Inflammatory macrophage treated with lipopolysaccharide for 4 hours (primary cell): ENCODE measurements at regions not wholly inside any gene's neighbourhood (a gene's known extent, or its start where the extent isn't known, plus 50 kb on each side); places are given as distances from the start of the nearest gene placed in this dataset.
"Not testable (repeated sequence)": the region's sequence is repeated elsewhere in the genome, so short reads cannot be mapped to it uniquely, and the experiment has no call there.

ENCODE experiments used
- DNase-seq: peaks from one replicate; pipeline ENCODE4 v3.0.0-alpha.2; 2020

DNA sequence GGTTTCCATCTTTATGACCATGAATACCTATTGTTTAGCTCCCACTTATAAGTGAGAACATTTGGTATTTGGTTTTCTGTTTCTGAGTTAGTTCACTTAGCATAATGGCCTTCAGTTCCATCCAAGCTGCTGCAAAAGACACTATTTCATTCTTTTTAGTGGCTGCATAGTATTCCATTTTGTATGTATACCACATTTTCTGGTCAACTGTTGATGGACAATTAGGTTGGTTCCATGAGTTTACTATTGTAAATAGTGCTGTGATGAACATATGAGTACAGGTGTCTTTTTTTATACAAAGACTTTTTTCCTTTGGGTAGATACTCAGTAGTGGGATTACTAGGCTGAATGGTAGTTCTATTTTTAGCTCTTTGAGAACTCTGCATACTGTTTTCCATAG lies 87.8 kb upstream of the GOT2 start:
- DNase-seq = no peak

DNA sequence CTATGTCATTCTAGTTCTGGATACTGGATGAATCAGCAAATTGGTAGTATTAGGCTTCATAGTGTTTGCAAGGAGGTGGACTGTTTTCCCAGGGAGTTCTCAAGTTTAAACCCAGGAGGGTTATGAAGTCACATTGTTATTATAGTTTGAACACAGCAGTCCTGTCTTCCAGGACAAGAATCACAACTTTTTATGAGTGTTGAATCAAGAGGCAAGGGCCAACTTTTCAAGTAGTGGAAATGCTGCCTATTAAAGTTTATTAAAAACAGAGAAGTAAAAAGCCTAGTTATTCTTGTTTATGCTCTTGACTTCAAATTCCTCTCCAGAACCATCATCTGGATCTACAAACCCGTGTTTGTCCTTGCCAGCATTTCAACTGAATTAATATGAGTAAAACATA lies 86.3 kb upstream of the GOT2 start:
- no peak for DNase-seq

DNA sequence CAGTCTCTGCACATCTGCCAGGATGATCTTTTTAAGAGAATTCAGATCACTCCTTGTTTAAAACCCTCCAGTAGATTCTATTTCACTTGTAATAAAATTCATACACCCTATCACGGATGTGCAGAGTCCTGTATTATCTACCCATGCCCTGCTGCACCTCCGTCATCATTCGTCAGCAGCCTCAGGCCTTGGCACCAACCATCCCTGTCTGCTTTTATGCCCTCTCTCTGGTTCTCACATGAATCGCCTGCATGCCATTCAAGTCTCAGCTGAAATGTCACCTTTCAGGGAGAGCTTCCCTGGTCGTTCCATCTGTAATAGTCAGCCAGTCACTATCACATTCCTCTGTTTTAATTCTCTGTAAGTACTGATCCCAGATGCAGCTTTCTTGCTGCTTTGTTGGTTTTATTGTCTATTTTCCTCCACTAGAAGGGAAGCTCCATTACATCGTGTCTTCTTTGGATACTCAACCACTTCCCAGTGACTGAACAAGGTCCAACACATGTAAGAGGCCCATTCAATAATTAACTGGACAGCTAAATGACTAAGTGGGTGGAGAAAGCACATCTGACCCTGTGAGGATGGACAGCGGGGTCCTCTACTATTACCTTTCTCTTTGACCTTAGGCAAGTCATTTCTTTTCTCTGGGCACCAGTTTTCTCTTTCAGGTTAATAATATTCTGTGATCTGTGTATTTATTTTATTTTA lies 81.2 kb upstream of the GOT2 start:
- DNase-seq = no peak

DNA sequence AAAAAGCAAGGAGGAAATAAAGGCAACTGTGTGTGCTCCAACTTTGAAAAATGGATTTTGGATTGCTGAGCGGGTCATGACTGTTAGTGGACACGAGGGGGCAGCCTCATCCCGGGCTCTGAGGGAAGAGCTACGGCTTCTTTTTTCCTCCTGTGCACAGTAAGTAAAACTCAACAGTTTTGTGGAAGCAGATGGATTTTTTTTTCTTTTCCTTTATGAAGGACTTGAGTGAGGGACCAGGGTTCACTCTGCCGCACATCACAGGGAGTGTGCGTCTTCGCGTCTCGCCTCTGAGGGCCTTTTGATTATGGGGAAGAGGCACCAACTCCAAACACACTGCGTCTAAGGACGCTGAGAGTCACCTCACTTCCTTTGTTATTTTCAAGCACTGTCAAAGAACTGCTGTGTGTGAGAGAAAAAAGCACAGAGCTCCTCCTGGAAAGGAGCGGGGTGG lies 80.3 kb upstream of the GOT2 start:
- peak; percentile 16 for DNase-seq

DNA sequence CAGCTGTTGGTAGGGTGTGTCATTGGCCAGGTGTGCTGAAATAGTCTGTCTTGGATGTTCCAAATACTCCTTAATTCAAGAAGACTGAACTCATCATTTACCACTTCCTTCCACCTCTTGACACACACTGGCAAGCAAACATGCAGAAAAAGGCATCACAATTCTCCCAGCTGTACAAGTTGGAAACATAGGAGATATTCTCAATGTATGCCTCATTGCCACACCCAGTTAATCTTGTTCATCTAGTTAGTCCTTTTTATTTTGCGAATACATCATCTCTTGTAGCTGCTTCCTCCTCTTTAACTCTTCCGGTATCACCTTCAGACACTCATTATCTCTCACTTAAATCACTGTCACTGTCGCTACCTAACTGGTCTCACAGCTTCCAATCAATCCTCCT lies 75.1 kb upstream of the GOT2 start:
- DNase-seq = no peak

DNA sequence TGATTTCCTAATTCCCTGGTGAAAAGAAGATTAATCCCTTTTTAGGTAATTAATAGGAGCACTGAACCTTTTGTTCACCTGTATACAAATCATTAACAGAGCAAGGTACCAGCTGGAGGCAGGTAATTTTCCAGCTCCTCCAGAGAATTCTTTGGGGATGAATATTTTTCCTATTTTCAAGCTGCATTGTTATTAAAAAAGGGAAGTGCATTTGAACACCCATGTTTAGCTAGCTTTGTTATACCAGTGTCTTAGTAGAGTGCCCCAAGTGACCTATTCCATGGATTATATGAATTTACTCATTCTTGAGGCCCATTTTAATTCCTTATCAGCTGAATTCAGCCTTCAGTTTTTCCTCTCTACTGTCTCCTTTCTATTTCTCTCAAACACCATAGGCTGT lies 73.2 kb upstream of the GOT2 start:
- DNase-seq = no peak

DNA sequence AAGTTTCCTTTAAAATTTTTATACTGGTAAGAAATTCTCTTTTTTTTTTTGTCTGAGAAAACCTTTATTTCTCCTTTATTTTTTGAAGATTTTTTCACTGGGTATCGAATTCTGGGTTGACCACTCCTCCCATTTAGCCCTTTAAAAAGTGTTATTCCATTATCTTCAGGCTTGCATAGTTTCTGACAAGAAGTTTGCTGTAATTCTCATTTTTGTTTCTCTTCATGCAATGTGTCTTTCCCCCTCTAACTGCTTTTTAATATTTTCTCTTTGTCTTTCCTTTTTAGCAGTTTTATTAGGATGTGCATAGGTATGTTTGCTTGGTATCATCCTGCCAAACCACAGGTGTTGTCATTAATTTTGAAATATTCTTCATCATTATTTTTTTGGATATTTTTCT lies 67.7 kb upstream of the GOT2 start:
- no peak for DNase-seq

DNA sequence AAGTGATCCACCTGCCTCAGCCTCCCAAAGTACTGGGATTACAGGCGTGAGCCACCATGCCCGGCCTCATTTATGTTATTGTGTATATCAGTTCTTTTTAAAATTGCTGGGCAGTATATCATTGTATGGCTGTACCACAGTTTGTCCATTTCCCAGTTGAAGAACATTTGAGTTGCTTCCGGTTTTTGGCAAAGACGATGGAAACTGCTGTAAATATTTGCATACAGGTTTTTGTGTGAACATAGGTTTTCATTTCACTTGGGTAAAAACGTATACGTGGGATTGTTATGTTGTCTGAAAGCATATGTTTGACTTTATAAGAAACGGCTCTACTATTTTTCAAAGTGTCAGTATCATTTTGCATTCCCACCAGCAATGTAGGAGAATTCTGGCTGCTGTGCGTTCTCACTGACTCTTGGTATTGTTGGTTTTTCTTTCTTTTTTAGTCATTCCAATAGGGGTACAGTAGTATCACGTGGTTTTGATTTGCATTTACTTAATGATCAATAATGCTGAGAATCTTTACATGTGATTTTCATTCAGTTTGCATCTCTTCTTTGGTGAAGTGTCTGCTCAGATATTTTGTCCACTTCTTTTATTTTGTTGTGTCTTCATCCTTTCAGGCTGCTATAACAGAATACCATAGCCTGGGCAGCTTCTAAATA lies 63.2 kb upstream of the GOT2 start:
- DNase-seq = no peak

DNA sequence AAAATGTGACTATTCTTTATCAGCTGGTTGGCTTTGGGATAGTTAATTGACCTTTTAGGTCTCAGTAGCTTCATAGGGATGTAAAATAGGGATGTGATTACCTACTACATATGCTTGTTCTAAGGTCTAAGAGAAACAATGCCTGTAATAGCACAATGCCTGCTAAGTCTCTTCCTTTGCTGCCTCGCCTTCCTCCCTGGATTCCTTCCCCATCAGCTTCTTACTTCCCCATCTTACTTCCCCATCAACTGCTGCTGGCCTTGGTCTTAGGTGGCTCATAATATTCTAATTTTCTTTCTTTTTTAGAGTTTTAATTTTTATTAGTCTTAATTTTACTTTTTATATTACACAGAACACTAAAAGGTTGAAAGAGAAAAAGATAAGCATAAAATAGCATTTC lies 59.2 kb upstream of the GOT2 start:
- peak; percentile 17 for DNase-seq

DNA sequence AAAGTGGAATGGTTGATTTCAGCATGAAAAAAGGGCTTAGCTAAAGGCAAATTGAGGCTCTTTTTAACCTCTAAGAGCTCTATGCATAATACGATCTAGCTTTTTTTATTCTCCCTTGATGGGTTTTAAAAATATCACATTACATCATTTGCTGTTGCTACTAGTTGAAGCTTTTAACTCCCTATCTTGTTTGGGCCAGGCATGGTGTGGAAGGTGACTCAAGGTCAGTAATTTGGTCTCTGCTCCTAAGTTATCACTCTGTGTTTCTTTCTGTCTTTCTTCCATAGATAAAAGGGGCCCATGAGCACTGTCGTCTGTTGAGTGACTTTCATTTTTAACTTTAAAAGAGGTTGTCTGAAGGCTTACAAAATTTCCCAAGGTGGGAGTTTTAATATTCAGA lies 58.1 kb upstream of the GOT2 start:
- no peak for DNase-seq

DNA sequence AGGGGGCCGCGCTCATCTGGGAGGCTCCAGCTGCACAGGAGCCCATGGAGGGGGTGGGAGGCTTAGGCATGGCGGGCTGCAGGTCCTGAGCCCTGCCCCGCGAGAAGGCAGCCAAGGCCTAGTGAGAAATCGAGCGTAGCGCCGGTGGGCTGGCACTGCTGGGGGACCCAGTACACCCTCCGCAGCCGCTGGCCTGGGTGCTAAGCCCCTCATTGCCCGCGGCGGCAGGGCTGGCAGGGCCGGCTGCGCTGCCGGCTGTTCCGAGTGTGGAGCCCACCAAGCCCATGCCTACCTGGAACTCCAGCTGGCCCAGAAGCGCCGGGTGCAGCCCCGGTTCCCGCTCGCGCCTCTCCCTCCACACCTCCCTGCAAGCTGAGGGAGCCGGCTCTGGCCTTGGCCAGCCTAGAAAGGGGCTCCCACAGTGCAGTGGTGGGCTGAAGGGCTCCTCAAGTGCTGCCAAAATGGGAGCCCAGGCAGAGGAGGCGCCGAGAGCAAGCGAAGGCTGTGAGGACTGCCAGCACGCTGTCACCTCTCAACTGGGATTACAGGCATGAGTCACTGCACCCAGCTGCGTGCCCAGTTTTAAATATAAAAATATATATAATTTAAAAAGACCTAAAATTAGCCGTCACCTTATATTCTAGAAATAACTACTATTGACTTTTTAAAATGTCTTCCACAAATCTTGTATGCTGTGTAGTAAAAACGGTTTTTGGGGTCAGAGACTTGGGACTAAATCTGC lies 56.9 kb upstream of the GOT2 start:
- not testable (repeated sequence) for DNase-seq

DNA sequence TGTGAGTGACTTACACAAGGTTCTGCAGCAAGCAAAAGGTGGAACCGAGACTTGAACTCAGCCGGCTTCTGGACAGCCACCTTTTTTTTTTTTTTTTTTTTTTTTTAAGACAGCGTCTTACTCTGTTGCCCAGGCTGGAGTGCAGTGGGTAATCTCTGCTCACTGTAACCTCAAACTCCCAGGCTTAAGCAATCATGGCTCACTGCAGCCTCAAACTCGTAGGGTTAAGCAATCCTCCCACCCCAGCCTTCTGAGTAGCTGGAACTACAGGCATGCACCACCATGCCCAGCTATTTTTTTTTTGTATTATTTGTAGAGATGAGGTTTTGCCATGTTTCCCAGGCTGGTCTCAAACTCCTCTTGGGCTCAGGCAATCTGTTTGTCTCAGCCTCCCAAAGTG lies 55.2 kb upstream of the GOT2 start:
- peak; percentile 70 for DNase-seq
